HCT116 (cell line): ENCODE measurements at regions not wholly inside any gene's neighbourhood (a gene's known extent, or its start where the extent isn't known, plus 50 kb on each side); places are given as distances from the start of the nearest gene placed in this dataset.
"Not testable (repeated sequence)": the region's sequence is repeated elsewhere in the genome, so short reads cannot be mapped to it uniquely, and the experiment has no call there.

Experiments used
- ATAC-seq: fragments of 200-7000 bp; cut with Tn5 transposase; 2 replicates; pipeline ENCODE4 v1.9.1; 2020; ENCODE audit warnings: mild to moderate bottlenecking, moderate library complexity
- BruUV-seq: library from RNA; stranded (reverse); fragments of 400-500 nt; replicated peaks from 2 replicates; lab custom pipeline; 2021; lab: Mats Ljungman, UMichigan
- CTCF ChIA-PET: fragments of 300-600 bp; sonication (Branson Sonifier 250); formaldehyde crosslinking; loops from one replicate; lab custom pipeline; 2021; ENCODE audit warnings: antibody characterized with exemption; lab: Charles Lee
- POLR2A ChIA-PET: fragments of 300-600, 350-600 bp; sonication (Branson Sonifier 250); formaldehyde crosslinking; loops from one replicate; lab custom pipeline; 2021; ENCODE audit warnings: antibody characterized with exemption; lab: Charles Lee
- RAD21 ChIA-PET, 2 experiments: fragments of 300-600 bp; sonication (Branson Sonifier 250); formaldehyde crosslinking; loops; one replicate each; lab custom pipeline; 2023; ENCODE audit warnings: low total read pairs in 2 of 2; ENCODE audit not compliant: uncharacterized antibody in 2 of 2, unreplicated experiment in 2 of 2, low non-redundant PET in 1 of 2; lab: Charles Lee
- DNase-seq: peaks from one replicate; pipeline ENCODE4 v3.0.0-alpha.2; 2010; ENCODE audit warnings: low read depth, low spot score
- H2AFZ ChIP-seq: fragments of 200-600 bp; shearing (Covaris generic), sonication (generic); 2 replicates; pipeline ENCODE4 v1.6.1; 2017; ENCODE audit warnings: low read depth, mixed run types, mixed read lengths, antibody characterized with exemption, low read length; ENCODE audit not compliant: poor library complexity, severe bottlenecking
- H3K27ac ChIP-seq: 2 replicates; pipeline ENCODE4 v1.5.1; 2012; ENCODE audit warnings: low read depth, low read length
- H3K27me3 ChIP-seq: fragments of 200-600 bp; sonication (generic); 2 replicates; pipeline ENCODE4 v1.6.1; 2016; ENCODE audit warnings: mixed run types, low read length, mixed read lengths; ENCODE audit not compliant: insufficient read depth
- H3K36me3 ChIP-seq, 2 experiments: fragments of 200-500 bp in 1 of 2; fragments of 200-600 bp in 1 of 2; sonication (Bioruptor generic) in 1 of 2; sonication (generic) in 1 of 2; 2 replicates each; pipeline versions ENCODE4 v1.5.1 to v1.6.1; 2014 to 2016; ENCODE audit warnings: low read length in 2 of 2, inconsistent platforms in 1 of 2, mixed read lengths in 1 of 2, mixed run types in 1 of 2; ENCODE audit not compliant: insufficient read depth in 2 of 2, control insufficient read depth in 1 of 2
- H3K4me1 ChIP-seq, 2 experiments: fragments of 200-600 bp in 1 of 2; sonication (generic) in 1 of 2; 2 replicates each; pipeline versions ENCODE4 v1.5.1 to v1.6.1; 2012 to 2017; ENCODE audit warnings: low read length in 2 of 2, inconsistent platforms in 1 of 2, mild to moderate bottlenecking in 1 of 2, mixed read lengths in 1 of 2, mixed run types in 1 of 2, moderate library complexity in 1 of 2; ENCODE audit not compliant: insufficient read depth in 2 of 2, control insufficient read depth in 1 of 2
- H3K4me2 ChIP-seq: fragments of 200-600 bp; sonication (generic); 2 replicates; pipeline ENCODE4 v1.6.1; 2017; ENCODE audit warnings: mixed run types, low read length, mixed read lengths
- H3K4me3 ChIP-seq, 2 experiments: fragments of 200-600 bp in 1 of 2; sonication (generic) in 1 of 2; replicated peaks in 1 of 2; 2 replicates each; pipeline ENCODE4 v1.5.1; 2011 to 2016; ENCODE audit warnings: low read length in 2 of 2, control low read depth in 1 of 2, low read depth in 1 of 2, mild to moderate bottlenecking in 1 of 2, mixed read lengths in 1 of 2, mixed run types in 1 of 2
- H3K79me2 ChIP-seq: fragments of 200-600 bp; sonication (generic); 2 replicates; pipeline ENCODE4 v1.6.1; 2017; ENCODE audit warnings: mild to moderate bottlenecking, mixed run types, low read length, moderate library complexity, mixed read lengths; ENCODE audit not compliant: insufficient read depth
- H3K9ac ChIP-seq: fragments of 200-600 bp; sonication (generic); 2 replicates; pipeline ENCODE4 v1.6.1; 2016; ENCODE audit warnings: low read length, mixed read lengths
- H3K9me2 ChIP-seq: fragments of 200-600 bp; sonication (generic), shearing (Covaris generic); 2 replicates; pipeline ENCODE4 v1.6.1; 2017; ENCODE audit warnings: mixed run types, mild to moderate bottlenecking, moderate library complexity; ENCODE audit not compliant: insufficient read depth
- H3K9me3 ChIP-seq, 2 experiments: fragments of 200-500 bp in 1 of 2; fragments of 200-600 bp in 1 of 2; sonication (Bioruptor generic) in 1 of 2; sonication (generic) in 1 of 2; 2 replicates each; pipeline ENCODE4 v1.6.1; 2014 to 2017; ENCODE audit warnings: low read length in 2 of 2, mixed read lengths in 2 of 2, inconsistent platforms in 1 of 2, low read depth in 1 of 2, mild to moderate bottlenecking in 1 of 2, mixed run types in 1 of 2, moderate library complexity in 1 of 2; ENCODE audit not compliant: control insufficient read depth in 1 of 2, insufficient read depth in 1 of 2
- H4K20me1 ChIP-seq: fragments of 200-600 bp; sonication (generic), shearing (Covaris generic); 2 replicates; pipeline ENCODE4 v1.6.1; 2017; ENCODE audit warnings: mixed run types, mild to moderate bottlenecking, moderate library complexity; ENCODE audit not compliant: insufficient read depth
- intact Hi-C: fragments of 100-400 bp; cut with micrococcal nuclease; formaldehyde crosslinking; loops from 2 replicates; pipeline ENCODE4 v1.10.0; 2022

DNA sequence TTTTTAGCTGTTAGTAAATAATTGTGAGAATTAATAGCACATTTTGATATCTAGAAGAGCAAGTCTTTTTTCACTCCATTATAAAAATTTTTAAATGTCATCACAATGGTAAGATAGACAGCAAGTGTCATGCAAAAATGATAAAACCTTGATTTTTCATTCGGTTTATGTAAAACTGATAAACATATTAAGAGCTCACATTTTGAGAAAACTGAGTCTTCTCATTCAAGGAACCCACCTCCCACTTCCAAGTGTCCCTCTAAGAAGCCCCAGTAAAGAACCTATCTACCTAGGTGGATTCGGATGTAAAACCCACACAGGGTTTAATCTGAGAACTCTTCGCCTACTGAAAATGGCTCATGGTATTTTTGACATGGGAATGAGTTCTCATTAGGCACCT, 87.1 kb upstream of the CCDC180 start:
- ATAC-seq, POLR2A ChIA-PET, H3K4me2 ChIP-seq: not testable (repeated sequence)

DNA sequence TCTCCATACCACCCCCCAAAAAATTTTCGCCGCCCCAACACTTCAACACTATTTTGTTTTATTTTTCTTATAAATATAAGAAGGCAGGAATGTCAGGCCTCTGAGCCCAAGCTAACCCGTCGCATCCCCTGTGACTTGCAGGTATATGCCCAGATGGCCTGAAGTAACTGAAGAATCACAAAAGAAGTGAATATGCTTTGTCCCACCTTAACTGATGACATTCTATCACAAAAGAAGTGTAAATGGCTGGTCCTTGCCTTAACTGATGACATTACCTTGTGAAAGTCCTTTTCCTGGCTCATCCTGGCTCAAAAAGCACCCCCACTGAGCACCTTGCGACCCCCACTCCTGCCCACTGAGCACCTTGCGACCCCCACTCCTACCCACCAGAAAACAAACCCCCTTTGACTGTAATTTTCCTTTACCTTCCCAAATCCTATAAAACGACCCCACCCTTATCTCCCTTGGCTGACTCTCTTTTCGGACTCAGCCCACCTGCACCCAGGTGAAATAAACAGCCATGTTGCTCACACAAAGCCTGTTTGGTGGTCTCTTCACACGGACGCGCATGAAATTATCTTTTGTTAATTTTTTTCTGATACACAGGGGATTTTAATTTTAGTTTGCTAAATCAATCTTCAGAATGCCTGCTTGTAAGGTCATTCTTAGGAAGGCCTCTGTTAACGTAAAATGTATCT, 87.9 kb upstream of the CCDC180 start:
- intact Hi-C loops, DNase-seq, H3K9ac ChIP-seq, POLR2A ChIA-PET, H3K36me3 ChIP-seq, H4K20me1 ChIP-seq, ATAC-seq, BruUV-seq, H3K4me3 ChIP-seq, H3K4me1 ChIP-seq, H3K9me2 ChIP-seq, H3K79me2 ChIP-seq, H3K4me2 ChIP-seq, H3K27me3 ChIP-seq, H3K9me3 ChIP-seq, H2AFZ ChIP-seq, CTCF ChIA-PET, RAD21 ChIA-PET, H3K27ac ChIP-seq: not testable (repeated sequence)

More for the DNA sequence above, 87.1 kb upstream of the CCDC180 start:
- H3K27ac ChIP-seq, H3K9ac ChIP-seq, CTCF ChIA-PET, RAD21 ChIA-PET, H3K9me2 ChIP-seq, intact Hi-C loops, H3K4me3 ChIP-seq, H3K36me3 ChIP-seq, DNase-seq, H3K4me1 ChIP-seq, H2AFZ ChIP-seq, H3K27me3 ChIP-seq, BruUV-seq, H3K9me3 ChIP-seq, H3K79me2 ChIP-seq, H4K20me1 ChIP-seq: not testable (repeated sequence)

GRCh38 chr9:97215127-97215526, 92.3 kb upstream of the CCDC180 start:
- H3K79me2 ChIP-seq, H3K9me3 ChIP-seq, BruUV-seq, ATAC-seq, RAD21 ChIA-PET, H3K9me2 ChIP-seq, H3K4me1 ChIP-seq, POLR2A ChIA-PET, H3K27me3 ChIP-seq, H3K36me3 ChIP-seq, H4K20me1 ChIP-seq, H3K27ac ChIP-seq, intact Hi-C loops, H3K4me3 ChIP-seq, H2AFZ ChIP-seq, DNase-seq, H3K9ac ChIP-seq, CTCF ChIA-PET, H3K4me2 ChIP-seq: not testable (repeated sequence)

DNA sequence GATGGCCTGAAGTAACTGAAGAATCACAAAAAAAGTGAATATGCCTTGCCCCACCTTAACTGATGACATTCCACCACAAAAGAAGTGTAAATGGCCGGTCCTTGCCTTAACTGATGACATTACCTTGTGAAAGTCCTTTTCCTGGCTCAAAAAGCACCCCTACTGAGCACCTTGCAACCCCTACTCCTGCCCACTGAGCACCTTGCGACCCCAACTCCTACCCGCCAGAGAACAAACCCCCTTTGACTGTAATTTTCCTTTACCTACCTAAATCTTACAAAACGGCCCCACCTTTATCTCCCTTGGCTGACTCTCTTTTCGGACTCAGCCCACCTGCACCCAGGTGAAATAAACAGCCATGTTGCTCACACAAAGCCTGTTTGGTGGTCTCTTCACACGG, 92.9 kb upstream of the CCDC180 start:
- POLR2A ChIA-PET, H3K36me3 ChIP-seq, H3K4me3 ChIP-seq, H3K27ac ChIP-seq, H3K4me1 ChIP-seq, H3K79me2 ChIP-seq, ATAC-seq, H3K9ac ChIP-seq, DNase-seq, H4K20me1 ChIP-seq, RAD21 ChIA-PET, H3K9me3 ChIP-seq, intact Hi-C loops, BruUV-seq, H3K27me3 ChIP-seq, H3K9me2 ChIP-seq, CTCF ChIA-PET, H3K4me2 ChIP-seq, H2AFZ ChIP-seq: not testable (repeated sequence)
